NCI-H128 (cell line): ENCODE measurements at regions not wholly inside any gene's neighbourhood (a gene's known extent, or its start where the extent isn't known, plus 50 kb on each side); places are given as distances from the start of the nearest gene placed in this dataset.

ENCODE experiments used
- DNase-seq: peaks from one replicate; lab custom pipeline; 2025; ENCODE audit not compliant: unreplicated experiment; lab: John Stamatoyannopoulos, UW

- no peak for DNase-seq
Observed at GRCh38 chr20:37643400-37643799, 50.4 kb upstream of the CTNNBL1 start.

GRCh38 chr20:37642246-37642645 is 51.6 kb upstream of the CTNNBL1 start:
- DNase-seq: no peak

- no peak for DNase-seq
Observed at GRCh38 chr20:37640600-37641561, 52.9 kb upstream of the CTNNBL1 start.

- DNase-seq: no peak
Observed at GRCh38 chr20:37638527-37638926, 55.3 kb upstream of the CTNNBL1 start.

- DNase-seq: no peak
Observed at GRCh38 chr20:37636977-37637376, 56.9 kb upstream of the CTNNBL1 start.

- no peak for DNase-seq
Observed at GRCh38 chr20:37636212-37636975, 57.4 kb upstream of the CTNNBL1 start.

GRCh38 chr20:37630993-37631392 is 62.8 kb upstream of the CTNNBL1 start:
- no peak for DNase-seq

GRCh38 chr20:37630166-37630565 is 63.7 kb upstream of the CTNNBL1 start:
- no peak for DNase-seq

- no peak for DNase-seq
Observed at GRCh38 chr20:37627767-37628130, 66.1 kb upstream of the CTNNBL1 start.

GRCh38 chr20:37627060-37627766 is 66.6 kb upstream of the CTNNBL1 start:
- DNase-seq: no peak

GRCh38 chr20:37624963-37625362 is 68.9 kb upstream of the CTNNBL1 start:
- DNase-seq: no peak

- no peak for DNase-seq
Observed at GRCh38 chr20:37622728-37623127, 71.1 kb upstream of the CTNNBL1 start.

GRCh38 chr20:37619496-37619895 is 74.3 kb upstream of the CTNNBL1 start:
- no peak for DNase-seq

GRCh38 chr20:37616110-37616425 is 77.8 kb upstream of the CTNNBL1 start:
- no peak for DNase-seq

- peak; percentile 4 for DNase-seq
Observed at GRCh38 chr20:37615340-37616109, 78.3 kb upstream of the CTNNBL1 start.

- DNase-seq: no peak
Observed at GRCh38 chr20:37611852-37612251, 82.0 kb upstream of the CTNNBL1 start.

- DNase-seq: no peak
Observed at GRCh38 chr20:37611346-37611745, 82.5 kb upstream of the CTNNBL1 start.

- no peak for DNase-seq
Observed at GRCh38 chr20:37610203-37610798, 82.6 kb upstream of the BLCAP start.

GRCh38 chr20:37602634-37603033 is 75.0 kb upstream of the BLCAP start:
- no peak for DNase-seq

- no peak for DNase-seq
Observed at GRCh38 chr20:37600486-37600885, 72.8 kb upstream of the BLCAP start.
